SK-N-SH treated with all-trans-retinoic acid at 6 μM for 48 hours (cell line): ENCODE measurements at regions not wholly inside any gene's neighbourhood (a gene's known extent, or its start where the extent isn't known, plus 50 kb on each side); places are given as distances from the start of the nearest gene placed in this dataset.

ENCODE experiments used
- ATAC-seq: fragments of 200-7000 bp; cut with Tn5 transposase; 3 replicates; pipeline ENCODE4 v1.9.1; 2020; ENCODE audit warnings: mild to moderate bottlenecking, moderate library complexity
- ARNTL ChIP-seq: fragments of 450-650 bp; formaldehyde crosslinking; IDR thresholded peaks from 2 replicates; pipeline ENCODE4 v1.5.0; 2020; ENCODE audit warnings: low read depth, mild to moderate bottlenecking, moderate library complexity, borderline replicate concordance
- BACH2 ChIP-seq: fragments of 250-450 bp; sonication (Bioruptor Pico); IDR thresholded peaks from 2 replicates; pipeline ENCODE4 v1.9.0; 2021; ENCODE audit warnings: mild to moderate bottlenecking, borderline replicate concordance
- CREB5 ChIP-seq: fragments of 250-450 bp; sonication (Bioruptor Pico); IDR thresholded peaks from 2 replicates; pipeline ENCODE4 v1.5.1; 2020; ENCODE audit warnings: low read depth, mild to moderate bottlenecking, moderate library complexity
- CSDC2 ChIP-seq: fragments of 250-450 bp; sonication (Bioruptor Pico); IDR thresholded peaks from 2 replicates; pipeline ENCODE4 v1.5.0; 2020; ENCODE audit warnings: mild to moderate bottlenecking, moderate library complexity
- CSRNP3 ChIP-seq: fragments of 250-450 bp; sonication (Bioruptor Pico); IDR thresholded peaks from 2 replicates; pipeline ENCODE4 v1.5.1; 2021; ENCODE audit warnings: mild to moderate bottlenecking, moderate library complexity
- ESRRG ChIP-seq: fragments of 250-450 bp; sonication (Bioruptor Pico); IDR thresholded peaks from 2 replicates; pipeline ENCODE4 v1.6.1; 2021; ENCODE audit warnings: mild to moderate bottlenecking
- GLIS3 ChIP-seq: fragments of 250-450 bp; sonication (Bioruptor Pico); IDR thresholded peaks from 2 replicates; pipeline ENCODE4 v1.5.0; 2020; ENCODE audit warnings: mild to moderate bottlenecking, moderate library complexity
- OSR1 ChIP-seq: fragments of 250-450 bp; sonication (Bioruptor Pico); IDR thresholded peaks from 2 replicates; pipeline ENCODE4 v1.8.0; 2022; ENCODE audit warnings: moderate library complexity, mild to moderate bottlenecking, inconsistent platforms
- PATZ1 ChIP-seq: fragments of 250-450 bp; sonication (Bioruptor Pico); IDR thresholded peaks from 2 replicates; pipeline ENCODE4 v1.8.0; 2020; ENCODE audit warnings: mild to moderate bottlenecking, moderate library complexity, borderline replicate concordance
- PPARA ChIP-seq: fragments of 250-450 bp; sonication (Bioruptor Pico); IDR thresholded peaks from 2 replicates; pipeline ENCODE4 v1.5.0; 2020; ENCODE audit warnings: mild to moderate bottlenecking, borderline replicate concordance
- RARB ChIP-seq: fragments of 250-450 bp; sonication (Bioruptor Pico); IDR thresholded peaks from 2 replicates; pipeline ENCODE4 v1.8.0; 2021; ENCODE audit warnings: mild to moderate bottlenecking, moderate library complexity
- SNAI2 ChIP-seq: fragments of 250-450 bp; sonication (Bioruptor Pico); IDR thresholded peaks from 2 replicates; pipeline ENCODE4 v1.5.0; 2020; ENCODE audit warnings: mild to moderate bottlenecking, moderate library complexity
- TCF4 ChIP-seq: fragments of 250-450 bp; sonication (Bioruptor Pico); IDR thresholded peaks from 2 replicates; pipeline ENCODE4 v1.8.0; 2021; ENCODE audit warnings: mild to moderate bottlenecking, moderate library complexity, borderline replicate concordance
- TOX ChIP-seq: fragments of 250-450 bp; sonication (Bioruptor Pico); IDR thresholded peaks from 2 replicates; pipeline ENCODE4 v1.8.0; 2021; ENCODE audit warnings: mild to moderate bottlenecking, moderate library complexity, borderline replicate concordance
- ZC3H10 ChIP-seq: fragments of 250-450 bp; sonication (Bioruptor Pico); IDR thresholded peaks from 2 replicates; pipeline ENCODE4 v1.5.1; 2021; ENCODE audit warnings: mild to moderate bottlenecking, moderate library complexity
- ZFP3 ChIP-seq: fragments of 250-450 bp; sonication (Bioruptor Pico); IDR thresholded peaks from 2 replicates; pipeline ENCODE4 v1.5.0; 2020; ENCODE audit warnings: mild to moderate bottlenecking, moderate library complexity
- ZFP30 ChIP-seq: fragments of 450-650 bp; formaldehyde crosslinking; IDR thresholded peaks from 2 replicates; pipeline ENCODE4 v1.5.0; 2022; ENCODE audit warnings: mild to moderate bottlenecking, moderate library complexity
- ZNF565 ChIP-seq: fragments of 450-650 bp; formaldehyde crosslinking; conservative IDR thresholded peaks from 2 replicates; pipeline ENCODE4 v1.5.0; 2020; ENCODE audit warnings: low read depth, mild to moderate bottlenecking, moderate library complexity
- ZNF70 ChIP-seq: fragments of 450-650 bp; formaldehyde crosslinking; IDR thresholded peaks from 2 replicates; pipeline ENCODE4 v1.5.0; 2020; ENCODE audit warnings: mild to moderate bottlenecking, moderate library complexity
- ZNF8 ChIP-seq: fragments of 450-650 bp; formaldehyde crosslinking; IDR thresholded peaks from 2 replicates; pipeline ENCODE4 v1.5.0; 2020; ENCODE audit warnings: mild to moderate bottlenecking, moderate library complexity

- no peak for ATAC-seq
- TF ChIP-seq ARNTL (no peak), PPARA (CRISPR knock-in tag) (no peak), GLIS3 (CRISPR knock-in tag) (no peak), SNAI2 (CRISPR knock-in tag) (no peak), ESRRG (CRISPR knock-in tag) (no peak)
Observed at GRCh38 chr4:84167093-84167492, 332.0 kb downstream of the NKX6-1 start.

GRCh38 chr4:84166486-84166885 is 332.6 kb downstream of the NKX6-1 start:
- no peak for ATAC-seq
- TF ChIP-seq CSRNP3 (no peak), ARNTL (no peak), CSDC2 (no peak), GLIS3 (CRISPR knock-in tag) (no peak), PPARA (CRISPR knock-in tag) (no peak), ZNF8 (CRISPR knock-in tag) (no peak), SNAI2 (CRISPR knock-in tag) (no peak), ZNF70 (CRISPR knock-in tag) (no peak), BACH2 (CRISPR knock-in tag) (no peak), ZC3H10 (CRISPR knock-in tag) (no peak), TOX (CRISPR knock-in tag) (no peak), OSR1 (CRISPR knock-in tag) (no peak), ZFP30 (CRISPR knock-in tag) (no peak), TCF4 (CRISPR knock-in tag) (no peak), CREB5 (no peak), PATZ1 (CRISPR knock-in tag) (no peak), ZFP3 (CRISPR knock-in tag) (no peak), ESRRG (CRISPR knock-in tag) (no peak)

- TF ChIP-seq ZNF565 (no peak), PPARA (CRISPR knock-in tag) (no peak), ZFP30 (CRISPR knock-in tag) (no peak), SNAI2 (CRISPR knock-in tag) (no peak), ESRRG (CRISPR knock-in tag) (no peak), TCF4 (CRISPR knock-in tag) (no peak), RARB (CRISPR knock-in tag) (no peak), PATZ1 (CRISPR knock-in tag) (no peak), CSRNP3 (no peak), TOX (CRISPR knock-in tag) (no peak)
- no peak for ATAC-seq
Observed at GRCh38 chr4:84164201-84164600, 334.9 kb downstream of the NKX6-1 start.

- no peak for ATAC-seq
- TF ChIP-seq ZNF565 (no peak), PPARA (CRISPR knock-in tag) (no peak), ZFP3 (CRISPR knock-in tag) (no peak), SNAI2 (CRISPR knock-in tag) (no peak)
Observed at GRCh38 chr4:84159762-84160161, 339.3 kb downstream of the NKX6-1 start.
